ENCODE measurements at regions not wholly inside any gene's neighbourhood (a gene's known extent, or its start where the extent isn't known, plus 50 kb on each side); places are given as distances from the start of the nearest gene placed in this dataset.

DNA sequence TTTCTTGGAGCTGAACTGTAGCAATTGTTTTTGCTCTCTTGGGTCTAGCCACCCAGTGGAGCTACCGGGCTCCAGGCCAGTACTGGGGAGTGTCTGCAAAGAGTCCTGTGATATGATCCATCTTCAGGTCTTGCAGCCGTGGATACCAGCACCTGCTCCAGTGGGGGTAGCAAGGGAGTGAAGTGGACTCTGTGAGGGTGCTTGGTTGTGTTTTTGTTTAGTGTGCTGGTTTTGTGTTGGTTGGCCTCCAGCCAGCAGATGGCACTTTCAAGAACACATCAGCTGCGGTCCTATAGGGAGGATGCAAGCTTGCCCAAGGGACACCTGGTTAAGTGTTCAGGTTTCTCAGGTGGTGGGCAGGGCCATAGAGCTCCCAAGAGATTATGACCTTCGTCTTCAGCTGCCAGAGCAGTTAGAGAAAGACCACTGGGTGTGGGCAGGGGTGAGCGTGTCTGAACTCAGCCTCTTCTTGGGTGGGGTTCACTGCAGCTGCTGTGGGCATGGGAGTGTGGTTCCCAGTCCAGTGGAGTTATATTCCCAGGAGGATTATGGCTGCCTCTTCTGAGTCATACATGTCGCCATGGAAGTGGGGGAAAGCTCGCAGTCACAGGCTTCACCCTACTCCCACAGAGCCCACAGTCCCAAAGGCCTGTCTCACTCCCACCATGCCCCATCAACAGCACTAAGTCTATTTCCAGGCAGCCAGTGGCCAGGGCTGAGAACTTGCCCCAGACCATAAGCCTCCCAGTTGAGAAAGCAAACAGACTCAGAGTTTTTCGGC, 811.6 kb downstream of the GLUD2 start:
- Mint-ChIP-seq H3K36me3 (ENCODE audit: low read depth) (no peaks in the 10 kb centered on the region), H3K27me3 (no peaks in the 10 kb centered on the region), H3K4me1 (ENCODE audit: low read depth) (no peaks in the 10 kb centered on the region), H3K4me3 (no peak overlapping the region), H3K9me3 (no peaks in the 10 kb centered on the region), H3K27ac (no peak overlapping the region)
- DNase-seq (no peak), ATAC-seq (no peak)
- TF ChIP-seq CTCF (IDR thresholded peaks at IDR 0.05), result no peak
- ChIA-PET CTCF (no interaction called here), POLR2A (no interaction called here)
- intact Hi-C loops (cut with micrococcal nuclease), result no loop called here

GRCh38 chrX:121863976-121864375, 816.6 kb downstream of the GLUD2 start:
- Mint-ChIP-seq H3K27me3 (no peaks in the 10 kb centered on the region), H3K4me1 (ENCODE audit: low read depth) (no peaks in the 10 kb centered on the region), H3K36me3 (ENCODE audit: low read depth) (no peaks in the 10 kb centered on the region), H3K4me3 (no peak overlapping the region), H3K27ac (no peak overlapping the region), H3K9me3 (no peaks in the 10 kb centered on the region)
- DNase-seq (no peak), ATAC-seq (no peak)
- no peak for TF ChIP-seq CTCF (IDR thresholded peaks at IDR 0.05)
- intact Hi-C loops (cut with micrococcal nuclease), result no loop called here
- ChIA-PET POLR2A (no interaction called here), CTCF (no interaction called here)

DNA sequence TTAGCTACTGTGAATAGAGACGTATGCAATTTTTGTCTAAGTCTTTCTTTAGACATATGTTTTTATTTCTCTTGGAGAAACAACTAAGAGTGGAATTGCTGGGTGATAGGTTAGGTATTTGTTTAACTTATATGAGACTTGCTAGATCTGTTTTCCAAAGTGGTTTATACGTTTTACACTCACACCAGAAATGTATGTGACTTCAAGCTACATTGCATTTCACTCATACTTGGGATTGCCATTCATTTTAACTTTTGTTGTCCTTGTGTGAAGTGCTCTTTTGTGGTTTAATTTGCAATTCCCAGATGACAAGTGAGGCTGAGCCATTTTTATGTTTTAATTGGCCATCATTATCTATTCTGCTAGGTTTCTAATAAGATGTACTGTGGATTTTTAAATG, 817.2 kb downstream of the GLUD2 start:
- Mint-ChIP-seq H3K36me3 (ENCODE audit: low read depth) (no peaks in the 10 kb centered on the region), H3K27me3 (no peaks in the 10 kb centered on the region), H3K9me3 (no peaks in the 10 kb centered on the region), H3K27ac (no peak overlapping the region), H3K4me1 (ENCODE audit: low read depth) (no peaks in the 10 kb centered on the region), H3K4me3 (no peak overlapping the region)
- ATAC-seq (no peak), DNase-seq (no peak)
- no peak for TF ChIP-seq CTCF (IDR thresholded peaks at IDR 0.05)
- CTCF ChIA-PET, result no interaction called here
- intact Hi-C loops (cut with micrococcal nuclease), result no loop called here
- POLR2A ChIA-PET, result no interaction called here

DNA sequence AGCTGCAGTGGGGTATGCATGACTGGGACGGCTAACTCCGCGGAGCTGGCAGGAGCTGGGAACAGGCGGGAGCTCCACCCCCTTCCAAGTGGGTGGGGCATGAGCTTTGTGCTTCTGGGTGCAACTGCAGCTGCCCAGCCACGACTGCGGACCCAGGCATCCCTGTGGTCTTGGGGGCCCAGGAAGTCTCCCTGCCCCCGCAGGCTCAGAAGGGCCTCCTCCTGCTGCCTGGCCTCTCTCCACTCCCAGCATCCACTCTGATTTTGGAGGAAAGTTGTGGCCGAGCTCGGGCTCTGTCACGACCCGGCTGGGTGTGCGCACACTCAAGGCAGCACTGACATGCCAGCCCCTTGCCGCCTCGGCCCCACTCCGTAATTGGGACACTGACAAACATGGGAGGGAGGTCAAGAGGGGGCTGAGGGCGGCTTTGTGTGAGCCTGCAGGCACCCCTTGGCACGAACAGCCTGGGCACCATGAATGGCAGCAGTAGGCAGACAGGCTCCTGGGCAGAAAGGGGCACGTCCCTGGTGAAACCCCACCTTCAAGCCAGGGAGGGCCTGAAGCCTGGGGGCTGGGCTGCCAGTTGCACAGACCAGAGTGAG, 822.6 kb downstream of the GLUD2 start:
- Mint-ChIP-seq H3K4me1 (ENCODE audit: low read depth) (no peaks in the 10 kb centered on the region), H3K36me3 (ENCODE audit: low read depth) (no peaks in the 10 kb centered on the region), H3K27ac (no peak overlapping the region), H3K27me3 (no peaks in the 10 kb centered on the region), H3K9me3 (no peaks in the 10 kb centered on the region), H3K4me3 (no peak overlapping the region)
- no peak for TF ChIP-seq CTCF (IDR thresholded peaks at IDR 0.05)
- DNase-seq, result no peak
- no peak for ATAC-seq
- ChIA-PET CTCF (no interaction called here), POLR2A (no interaction called here)
- intact Hi-C loops (cut with micrococcal nuclease), result no loop called here

DNA sequence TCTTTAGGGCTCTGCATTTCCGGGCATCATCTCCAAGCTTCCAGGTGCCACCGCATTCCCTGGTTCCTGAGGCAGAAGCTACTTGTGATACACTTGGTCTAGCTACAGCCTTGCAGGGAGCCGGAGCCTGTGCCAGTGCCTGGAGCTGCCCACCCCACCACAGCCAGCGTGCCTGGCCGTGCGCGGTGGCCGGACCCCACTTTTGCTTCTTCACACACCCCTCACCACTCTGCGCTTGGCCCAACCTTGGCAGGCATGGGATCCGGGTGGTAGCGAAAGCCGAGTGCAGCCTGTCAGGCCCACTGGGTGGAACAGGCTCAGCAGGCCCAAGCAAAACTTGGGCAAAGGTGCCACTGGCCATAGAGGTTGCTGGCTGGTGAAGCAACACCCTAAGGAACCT, 823.7 kb downstream of the GLUD2 start:
- H3K27ac Mint-ChIP-seq, result no peak overlapping the region
- H3K36me3 Mint-ChIP-seq (ENCODE audit: low read depth), result no peaks in the 10 kb centered on the region
- intact Hi-C loops (cut with micrococcal nuclease), result no loop called here
- H3K4me3 Mint-ChIP-seq, result no peak overlapping the region
- H3K9me3 Mint-ChIP-seq, result no peaks in the 10 kb centered on the region
- DNase-seq (no peak), ATAC-seq (no peak)
- ChIA-PET POLR2A (no interaction called here), CTCF (no interaction called here)
- no peak for TF ChIP-seq CTCF (IDR thresholded peaks at IDR 0.05)
- no peaks in the 10 kb centered on the region for H3K27me3 Mint-ChIP-seq
- H3K4me1 Mint-ChIP-seq (ENCODE audit: low read depth), result no peaks in the 10 kb centered on the region

All from activated CD8-positive, alpha-beta T cell treated with anti-CD3 and anti-CD28 coated beads for 36 hours (primary cell).